ENCODE measurements at regions not wholly inside any gene's neighbourhood (a gene's known extent, or its start where the extent isn't known, plus 50 kb on each side); places are given as distances from the start of the nearest gene placed in this dataset.
A peak's percentile ranks its signal among the peaks of the same experiment; 100 is the strongest.
"Not testable (repeated sequence)": the region's sequence is repeated elsewhere in the genome, so short reads cannot be mapped to it uniquely, and the experiment has no call there.

DNA sequence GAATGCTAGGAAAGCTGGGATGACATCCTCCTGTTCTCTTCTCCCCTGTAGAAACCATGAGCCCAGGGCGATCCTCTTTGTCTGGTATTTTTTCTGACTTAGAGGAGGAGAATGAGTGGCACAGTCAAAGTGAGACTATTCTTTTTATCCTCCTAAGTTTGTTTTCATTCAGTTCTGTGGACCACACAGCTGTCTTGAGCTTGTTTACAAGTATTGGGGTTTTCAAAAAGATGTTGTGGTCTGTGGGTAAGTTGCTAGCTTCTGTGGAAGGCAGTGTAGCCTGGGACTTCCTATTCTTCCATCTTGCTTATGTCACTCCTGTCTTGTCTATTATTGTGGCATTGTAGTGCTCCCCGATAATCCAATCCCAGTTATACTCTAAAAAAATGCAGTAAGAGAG, 223.0 kb downstream of the PAPSS1 start:
- CTCF ChIA-PET, result no interaction called here
- no peak overlapping the region for H3K27ac Mint-ChIP-seq

DNA sequence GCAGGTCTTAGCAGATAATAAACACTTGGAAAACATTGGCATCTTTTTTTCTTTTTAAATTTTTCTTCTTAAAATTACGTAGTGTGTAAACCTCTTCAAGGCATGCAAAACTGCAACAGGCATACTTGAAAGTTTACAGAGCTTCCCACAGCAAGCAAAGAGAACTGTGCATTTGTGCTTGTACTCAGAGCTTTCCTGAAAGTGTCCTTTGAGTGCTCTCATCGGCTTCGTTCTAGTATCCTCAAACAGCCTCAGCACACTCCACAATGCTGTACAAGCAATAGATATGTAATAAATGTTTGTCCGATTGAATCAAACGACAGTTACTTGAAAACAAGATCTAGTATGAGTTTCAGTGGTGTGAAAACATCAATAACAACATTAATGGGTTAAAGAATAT, 227.5 kb downstream of the PAPSS1 start:
- H3K27ac Mint-ChIP-seq, result no peak overlapping the region
- no peak for ATAC-seq
- ChIA-PET CTCF (no interaction called here), POLR2A (no interaction called here)
- H3K9me3 Mint-ChIP-seq, result peaks cover 0 to 28% (median 10%) of the 10 kb centered on the region in 11 donors
- peaks cover 0 to 10% (median 0%) of the 10 kb centered on the region in 5 donors for H3K27me3 Mint-ChIP-seq
- no peaks in the 10 kb centered on the region for H3K4me1 ChIP-seq (ENCODE audit: control insufficient read depth in 2 of 2, insufficient read depth in 2 of 2, low read length in 2 of 2)
- intact Hi-C loops (cut with micrococcal nuclease), result no loop called here
- H3K27me3 ChIP-seq (ENCODE audit: control insufficient read depth in 2 of 2, insufficient read depth in 2 of 2, low read length in 2 of 2), result no peaks in the 10 kb centered on the region
- H3K36me3 Mint-ChIP-seq, result peaks cover 0 to 5% (median 0%) of the 10 kb centered on the region in 5 donors
- H3K9me3 ChIP-seq (ENCODE audit: control insufficient read depth in 2 of 3, low read length in 3 of 3), result no peaks in the 10 kb centered on the region
- DNase-seq, result no peak
- H3K36me3 ChIP-seq (ENCODE audit: control insufficient read depth in 2 of 3, insufficient read depth in 3 of 3, low read length in 3 of 3), result no peaks in the 10 kb centered on the region
- no peak overlapping the region for H3K4me3 Mint-ChIP-seq
- no peak overlapping the region for H3K4me3 ChIP-seq (ENCODE audit: low read length)
- H3K27ac ChIP-seq (ENCODE audit: low read depth, low read length), result no peak overlapping the region
- H3K4me1 Mint-ChIP-seq, result peaks cover 0 to 4% (median 0%) of the 10 kb centered on the region in 7 donors

More for the DNA sequence above, 223.0 kb downstream of the PAPSS1 start:
- H3K4me1 ChIP-seq (ENCODE audit: control insufficient read depth in 2 of 2, insufficient read depth in 2 of 2, low read length in 2 of 2), result no peaks in the 10 kb centered on the region
- ATAC-seq, result no peak
- H3K36me3 Mint-ChIP-seq, result peaks cover 0 to 5% (median 0%) of the 10 kb centered on the region in 5 donors
- no peaks in the 10 kb centered on the region for H3K9me3 ChIP-seq (ENCODE audit: control insufficient read depth in 2 of 3, low read length in 3 of 3)
- peaks cover 0 to 22% (median 5%) of the 10 kb centered on the region in 5 donors for H3K27me3 Mint-ChIP-seq
- H3K27me3 ChIP-seq (ENCODE audit: control insufficient read depth in 2 of 2, insufficient read depth in 2 of 2, low read length in 2 of 2), result no peaks in the 10 kb centered on the region
- no peak overlapping the region for H3K4me3 ChIP-seq (ENCODE audit: low read length)
- H3K27ac ChIP-seq (ENCODE audit: low read depth, low read length), result no peak overlapping the region
- DNase-seq, result no peak
- intact Hi-C loops (cut with micrococcal nuclease), result no loop called here
- H3K4me3 Mint-ChIP-seq, result peak overlapping the region in 1 of 10 donors; percentile 49
- peaks cover 0 to 4% (median 0%) of the 10 kb centered on the region in 7 donors for H3K4me1 Mint-ChIP-seq
- POLR2A ChIA-PET, result no interaction called here
- H3K9me3 Mint-ChIP-seq, result peaks cover 0 to 30% (median 10%) of the 10 kb centered on the region in 11 donors
- no peaks in the 10 kb centered on the region for H3K36me3 ChIP-seq (ENCODE audit: control insufficient read depth in 2 of 3, insufficient read depth in 3 of 3, low read length in 3 of 3)

DNA sequence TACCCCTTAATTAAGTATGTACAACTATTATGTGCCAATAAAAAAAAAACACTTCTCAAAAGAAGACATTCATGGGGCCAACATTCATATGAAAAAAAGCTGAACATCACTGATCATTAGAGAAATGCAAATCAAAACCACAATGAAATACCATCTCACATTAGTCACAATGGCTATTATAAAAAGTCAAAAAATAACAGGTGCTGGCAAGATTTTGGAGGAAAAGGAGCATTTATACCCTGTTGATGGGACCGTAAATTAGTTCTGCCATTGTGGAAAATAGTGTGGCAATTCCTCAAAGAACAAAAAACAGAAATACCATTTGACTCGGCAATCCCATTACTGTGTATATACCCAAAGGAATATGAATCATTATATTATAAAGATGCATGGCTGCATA, 229.9 kb downstream of the PAPSS1 start:
- CTCF ChIA-PET, result no interaction called here
- H3K27ac Mint-ChIP-seq, result no peak overlapping the region
- intact Hi-C loops (cut with micrococcal nuclease), result no loop called here

DNA sequence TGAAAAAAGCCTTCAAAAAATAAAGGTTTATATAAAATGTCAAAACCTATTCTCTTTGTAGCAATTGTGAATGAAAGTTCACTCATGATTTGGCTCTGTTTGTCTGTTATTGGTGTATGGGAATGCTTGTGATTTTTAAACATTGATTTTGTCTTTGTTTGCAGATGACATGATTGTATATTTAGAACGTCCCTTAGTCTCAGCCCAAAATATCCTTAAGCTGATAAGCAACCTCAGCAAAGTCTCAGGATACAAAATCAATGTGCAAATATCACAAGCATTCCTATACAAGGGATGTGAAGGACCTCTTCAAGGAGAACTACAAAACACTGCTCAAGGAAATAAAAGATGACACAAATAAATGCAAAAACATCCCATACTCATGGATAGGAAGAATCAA, 236.4 kb downstream of the PAPSS1 start:
- H3K4me1 ChIP-seq (ENCODE audit: control insufficient read depth in 2 of 2, insufficient read depth in 2 of 2, low read length in 2 of 2); H3K36me3 ChIP-seq (ENCODE audit: control insufficient read depth in 2 of 3, insufficient read depth in 3 of 3, low read length in 3 of 3); H3K27me3 ChIP-seq (ENCODE audit: control insufficient read depth in 2 of 2, insufficient read depth in 2 of 2, low read length in 2 of 2); H3K36me3 Mint-ChIP-seq; H3K4me3 ChIP-seq (ENCODE audit: low read length); DNase-seq; H3K4me3 Mint-ChIP-seq; intact Hi-C loops (cut with micrococcal nuclease); H3K27ac Mint-ChIP-seq; H3K27ac ChIP-seq (ENCODE audit: low read depth, low read length); H3K27me3 Mint-ChIP-seq; H3K4me1 Mint-ChIP-seq; CTCF ChIA-PET; POLR2A ChIA-PET; ATAC-seq: not testable (repeated sequence)
- H3K9me3 Mint-ChIP-seq, result peaks cover 7 to 60% (median 30%) of the 10 kb centered on the region in 11 donors
- peaks cover 0 to 12% (median 0%) of the 10 kb centered on the region in 3 experiments for H3K9me3 ChIP-seq (ENCODE audit: control insufficient read depth in 2 of 3, low read length in 3 of 3)

More for the DNA sequence above, 229.9 kb downstream of the PAPSS1 start:
- ATAC-seq (no peak), DNase-seq (no peak)
- H3K4me1 ChIP-seq (ENCODE audit: control insufficient read depth in 2 of 2, insufficient read depth in 2 of 2, low read length in 2 of 2), result no peaks in the 10 kb centered on the region
- Mint-ChIP-seq H3K36me3 (no peaks in the 10 kb centered on the region), H3K9me3 (peaks cover 0 to 15% (median 4%) of the 10 kb centered on the region in 11 donors), H3K4me1 (no peaks in the 10 kb centered on the region), H3K27me3 (peaks cover 0 to 7% (median 0%) of the 10 kb centered on the region in 5 donors), H3K4me3 (no peak overlapping the region)
- H3K4me3 ChIP-seq (ENCODE audit: low read length), result no peak overlapping the region
- H3K9me3 ChIP-seq (ENCODE audit: control insufficient read depth in 2 of 3, low read length in 3 of 3), result no peaks in the 10 kb centered on the region
- POLR2A ChIA-PET, result no interaction called here
- H3K27ac ChIP-seq (ENCODE audit: low read depth, low read length), result no peak overlapping the region
- H3K36me3 ChIP-seq (ENCODE audit: control insufficient read depth in 2 of 3, insufficient read depth in 3 of 3, low read length in 3 of 3), result no peaks in the 10 kb centered on the region
- no peaks in the 10 kb centered on the region for H3K27me3 ChIP-seq (ENCODE audit: control insufficient read depth in 2 of 2, insufficient read depth in 2 of 2, low read length in 2 of 2)

DNA sequence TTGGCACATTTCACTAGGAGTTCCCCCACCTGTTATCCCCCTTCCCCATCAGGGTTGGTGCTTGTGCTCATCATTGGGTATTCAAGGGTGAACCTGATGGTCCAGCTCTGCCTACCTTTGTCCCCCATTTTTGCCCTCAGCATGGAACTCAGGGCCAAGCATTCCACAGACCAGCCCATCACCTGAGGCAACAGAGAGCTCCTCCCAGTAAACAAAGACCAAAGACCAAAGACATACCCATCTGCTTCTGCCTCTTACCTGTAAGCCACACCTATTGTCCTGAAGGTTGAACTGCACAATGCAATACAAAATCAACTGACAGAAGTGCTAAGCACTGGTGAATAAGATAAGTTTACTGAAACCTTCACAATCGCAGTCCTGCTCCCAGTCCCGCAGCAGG, 237.5 kb downstream of the PAPSS1 start:
- Histone ChIP-seq H3K36me3 (ENCODE audit: control insufficient read depth in 2 of 3, insufficient read depth in 3 of 3, low read length in 3 of 3) (no peaks in the 10 kb centered on the region), H3K27me3 (ENCODE audit: control insufficient read depth in 2 of 2, insufficient read depth in 2 of 2, low read length in 2 of 2) (no peaks in the 10 kb centered on the region), H3K4me1 (ENCODE audit: control insufficient read depth in 2 of 2, insufficient read depth in 2 of 2, low read length in 2 of 2) (no peaks in the 10 kb centered on the region), H3K4me3 (ENCODE audit: low read length) (no peak overlapping the region), H3K27ac (ENCODE audit: low read depth, low read length) (no peak overlapping the region), H3K9me3 (ENCODE audit: control insufficient read depth in 2 of 3, low read length in 3 of 3) (peaks cover 0 to 12% (median 0%) of the 10 kb centered on the region in 3 experiments)
- Mint-ChIP-seq H3K9me3 (peaks cover 7 to 61% (median 30%) of the 10 kb centered on the region in 11 donors), H3K36me3 (peaks cover 0 to 8% (median 4%) of the 10 kb centered on the region in 5 donors), H3K4me1 (no peaks in the 10 kb centered on the region), H3K4me3 (no peak overlapping the region), H3K27me3 (peaks cover 0 to 9% (median 7%) of the 10 kb centered on the region in 5 donors), H3K27ac (no peak overlapping the region)
- DNase-seq, result no peak
- intact Hi-C loops (cut with micrococcal nuclease), result no loop called here
- ChIA-PET CTCF (no interaction called here), POLR2A (no interaction called here)
- no peak for ATAC-seq

DNA sequence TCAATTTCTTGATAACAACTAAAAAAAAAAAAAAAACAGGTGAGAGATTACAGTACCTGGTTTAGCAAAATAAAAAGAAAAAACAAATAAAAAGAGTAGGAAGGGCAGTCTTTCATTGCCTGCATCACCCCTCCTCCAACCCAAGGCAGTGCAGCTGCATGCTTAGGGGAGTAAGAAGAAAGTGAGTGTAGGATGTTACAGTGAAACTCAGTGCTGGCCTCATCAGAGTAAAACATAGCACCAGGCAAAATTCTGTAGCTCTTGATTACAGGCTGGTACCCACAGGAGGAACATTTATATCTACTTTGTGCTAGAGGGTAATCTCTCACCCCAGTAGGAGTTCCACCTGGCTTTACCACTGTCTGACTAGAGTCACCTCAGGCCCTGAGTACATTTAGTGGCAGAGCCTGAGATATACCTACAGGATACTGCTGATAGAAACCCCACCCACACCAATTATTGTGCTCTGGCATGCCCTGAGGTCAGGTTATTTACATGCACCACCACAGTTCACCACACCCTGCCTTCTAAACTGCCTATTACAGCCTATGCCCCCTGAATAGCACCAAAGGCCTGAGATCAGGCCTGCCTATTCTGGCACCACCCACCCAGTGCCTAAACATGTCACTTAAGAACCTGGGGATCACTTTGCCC, 241.6 kb downstream of the PAPSS1 start:
- Histone ChIP-seq H3K36me3 (ENCODE audit: control insufficient read depth in 2 of 3, insufficient read depth in 3 of 3, low read length in 3 of 3) (no peaks in the 10 kb centered on the region), H3K27me3 (ENCODE audit: control insufficient read depth in 2 of 2, insufficient read depth in 2 of 2, low read length in 2 of 2) (no peaks in the 10 kb centered on the region), H3K27ac (ENCODE audit: low read depth, low read length) (no peak overlapping the region), H3K4me3 (ENCODE audit: low read length) (no peak overlapping the region), H3K4me1 (ENCODE audit: control insufficient read depth in 2 of 2, insufficient read depth in 2 of 2, low read length in 2 of 2) (no peaks in the 10 kb centered on the region), H3K9me3 (ENCODE audit: control insufficient read depth in 2 of 3, low read length in 3 of 3) (peaks cover 0 to 12% (median 0%) of the 10 kb centered on the region in 3 experiments)
- peaks cover 2 to 48% (median 19%) of the 10 kb centered on the region in 11 donors for H3K9me3 Mint-ChIP-seq
- peaks cover 0 to 5% (median 3%) of the 10 kb centered on the region in 5 donors for H3K36me3 Mint-ChIP-seq
- no peak for ATAC-seq
- H3K27me3 Mint-ChIP-seq, result peaks cover 0 to 10% (median 0%) of the 10 kb centered on the region in 5 donors
- CTCF ChIA-PET, result no interaction called here
- intact Hi-C loops (cut with micrococcal nuclease), result no loop called here
- H3K4me1 Mint-ChIP-seq, result no peaks in the 10 kb centered on the region
- POLR2A ChIA-PET, result no interaction called here
- no peak for DNase-seq
- H3K27ac Mint-ChIP-seq, result no peak overlapping the region
- H3K4me3 Mint-ChIP-seq, result no peak overlapping the region

DNA sequence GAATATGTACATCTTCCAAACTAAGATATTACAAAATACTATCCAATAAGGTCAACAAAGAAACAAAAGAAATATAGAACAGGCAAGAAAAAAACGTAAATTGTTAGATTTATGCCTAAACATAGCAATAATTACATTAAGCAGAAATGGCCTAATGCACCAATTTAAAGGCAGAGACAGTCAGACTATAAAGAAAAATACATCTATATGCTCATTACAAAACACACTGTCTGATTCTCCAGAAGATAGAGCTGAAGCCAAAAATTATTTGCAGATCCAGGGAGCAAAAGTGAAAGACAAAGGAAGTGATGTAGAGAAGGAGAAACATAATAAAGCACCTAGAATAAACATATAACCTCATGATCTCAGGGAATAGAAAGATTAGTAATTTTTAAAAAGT, 246.9 kb downstream of the PAPSS1 start:
- no peak overlapping the region for H3K4me3 Mint-ChIP-seq
- no peak for ATAC-seq

More for the DNA sequence above, 246.9 kb downstream of the PAPSS1 start:
- Mint-ChIP-seq H3K36me3 (no peaks in the 10 kb centered on the region), H3K27me3 (peaks cover 0 to 8% (median 4%) of the 10 kb centered on the region in 5 donors), H3K27ac (no peak overlapping the region), H3K9me3 (peaks cover 0 to 8% (median 2%) of the 10 kb centered on the region in 11 donors), H3K4me1 (no peaks in the 10 kb centered on the region)
- Histone ChIP-seq H3K27me3 (ENCODE audit: control insufficient read depth in 2 of 2, insufficient read depth in 2 of 2, low read length in 2 of 2) (no peaks in the 10 kb centered on the region), H3K27ac (ENCODE audit: low read depth, low read length) (no peak overlapping the region), H3K9me3 (ENCODE audit: control insufficient read depth in 2 of 3, low read length in 3 of 3) (no peaks in the 10 kb centered on the region), H3K36me3 (ENCODE audit: control insufficient read depth in 2 of 3, insufficient read depth in 3 of 3, low read length in 3 of 3) (no peaks in the 10 kb centered on the region), H3K4me1 (ENCODE audit: control insufficient read depth in 2 of 2, insufficient read depth in 2 of 2, low read length in 2 of 2) (no peaks in the 10 kb centered on the region), H3K4me3 (ENCODE audit: low read length) (no peak overlapping the region)
- ChIA-PET POLR2A (no interaction called here), CTCF (no interaction called here)
- intact Hi-C loops (cut with micrococcal nuclease), result no loop called here
- no peak for DNase-seq
